ENCODE measurements at regions not wholly inside any gene's neighbourhood (a gene's known extent, or its start where the extent isn't known, plus 50 kb on each side); places are given as distances from the start of the nearest gene placed in this dataset.

DNA sequence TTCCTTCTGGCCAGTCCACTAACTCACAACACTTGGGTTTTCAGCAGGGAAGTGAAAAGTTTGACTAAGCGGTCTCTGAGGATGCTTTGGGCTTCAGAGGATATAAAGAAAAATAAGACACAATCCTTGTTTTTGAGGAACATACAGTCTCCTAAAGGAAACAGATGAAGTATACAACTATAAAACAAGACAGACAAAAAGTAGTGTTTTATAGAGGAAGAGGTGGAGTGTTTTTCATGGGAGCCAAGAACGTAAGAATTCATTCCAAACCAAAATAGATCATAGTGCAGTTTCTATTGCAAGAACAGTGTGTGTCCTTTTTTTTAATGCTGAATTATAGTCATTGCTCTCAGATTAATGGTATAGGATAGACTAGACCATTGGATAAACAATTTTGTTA is 586.9 kb upstream of the BRINP1 start:
- H3K9me3 Mint-ChIP-seq, result peaks cover 0 to 2% (median 0%) of the 10 kb centered on the region in 9 donors
- H3K36me3 Mint-ChIP-seq, result no peaks in the 10 kb centered on the region
- no peak overlapping the region for H3K27ac Mint-ChIP-seq
- H3K4me1 Mint-ChIP-seq, result no peaks in the 10 kb centered on the region
- DNase-seq (no peak), ATAC-seq (no peak)
- H3K4me3 Mint-ChIP-seq, result no peak overlapping the region
- peaks cover 0 to 30% (median 3%) of the 10 kb centered on the region in 5 donors for H3K27me3 Mint-ChIP-seq
- POLR2A ChIA-PET, result no interaction called here

DNA sequence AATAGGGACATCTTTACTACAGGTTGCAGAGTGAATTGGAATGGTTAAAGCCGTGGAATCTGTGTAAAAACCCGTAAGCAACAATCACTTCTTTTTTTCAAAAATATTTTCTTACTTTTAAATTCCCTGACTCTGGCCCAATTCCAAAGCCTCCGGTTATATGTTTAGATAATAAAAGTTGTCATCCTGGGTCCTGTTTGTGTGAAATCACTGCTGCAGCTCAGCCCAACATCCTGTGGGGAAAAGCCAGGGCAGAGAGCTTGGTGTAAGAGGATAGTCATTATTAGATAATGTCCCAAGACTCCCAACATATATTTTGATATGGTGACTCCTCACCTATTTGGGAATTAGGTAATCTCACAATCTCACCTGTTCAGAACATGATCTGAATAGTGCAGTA is 586.0 kb upstream of the BRINP1 start:
- Mint-ChIP-seq H3K27ac (no peak overlapping the region), H3K4me1 (no peaks in the 10 kb centered on the region), H3K36me3 (no peaks in the 10 kb centered on the region)

DNA sequence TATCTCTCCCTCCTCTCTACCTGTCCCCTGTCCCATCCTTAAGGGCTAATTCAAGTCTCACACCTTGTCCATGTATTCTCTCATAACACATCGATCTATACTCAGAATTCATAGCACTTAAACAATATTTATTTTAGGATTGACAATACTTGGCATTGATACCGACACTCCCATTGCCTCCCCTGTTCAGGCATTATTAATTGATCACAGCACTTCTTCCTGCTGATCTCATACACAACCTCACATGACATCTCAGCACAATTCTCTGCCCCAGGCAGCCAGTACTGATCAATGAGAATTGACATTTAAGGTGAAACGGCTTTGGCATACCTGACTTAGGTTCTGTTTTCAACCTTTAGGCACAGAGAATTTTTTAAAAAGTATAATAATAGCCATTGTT is 582.4 kb upstream of the BRINP1 start:
- peaks cover 0 to 9% (median 0%) of the 10 kb centered on the region in 9 donors for H3K9me3 Mint-ChIP-seq

More for the DNA sequence above, 586.0 kb upstream of the BRINP1 start:
- POLR2A ChIA-PET, result no interaction called here
- peaks cover 0 to 2% (median 0%) of the 10 kb centered on the region in 9 donors for H3K9me3 Mint-ChIP-seq
- H3K4me3 Mint-ChIP-seq, result no peak overlapping the region
- ATAC-seq (no peak), DNase-seq (no peak)
- peaks cover 0 to 29% (median 3%) of the 10 kb centered on the region in 5 donors for H3K27me3 Mint-ChIP-seq

DNA sequence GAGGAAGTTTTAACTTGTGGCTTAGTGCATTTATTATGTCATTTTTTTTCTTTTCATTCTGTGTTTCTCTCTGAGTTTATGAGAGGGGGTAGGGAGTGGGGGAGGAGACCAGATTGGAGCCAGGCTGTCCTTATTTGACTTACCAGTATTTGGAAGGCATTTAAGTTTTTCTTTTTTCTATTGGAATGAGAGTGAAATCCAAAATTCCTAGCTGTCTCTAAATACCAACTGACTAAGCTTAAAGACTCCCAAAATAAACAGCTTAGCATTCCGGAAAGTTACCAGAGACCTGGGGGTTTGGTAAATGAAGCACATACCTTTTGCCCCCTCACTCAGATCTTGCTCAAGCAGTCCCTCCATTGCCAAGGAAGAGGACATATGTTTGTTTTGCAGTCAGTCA is 581.9 kb upstream of the BRINP1 start:
- Mint-ChIP-seq H3K36me3 (no peaks in the 10 kb centered on the region), H3K4me3 (no peak overlapping the region), H3K27me3 (peaks cover 0 to 9% (median 0%) of the 10 kb centered on the region in 5 donors), H3K9me3 (peaks cover 0 to 9% (median 0%) of the 10 kb centered on the region in 9 donors), H3K4me1 (no peaks in the 10 kb centered on the region), H3K27ac (no peak overlapping the region)
- POLR2A ChIA-PET, result no interaction called here
- ATAC-seq, result no peak
- no peak for DNase-seq

More for the DNA sequence above, 582.4 kb upstream of the BRINP1 start:
- POLR2A ChIA-PET, result no interaction called here
- H3K4me1 Mint-ChIP-seq, result no peaks in the 10 kb centered on the region
- no peak for DNase-seq
- ATAC-seq, result no peak
- H3K27me3 Mint-ChIP-seq, result peaks cover 0 to 9% (median 0%) of the 10 kb centered on the region in 5 donors
- no peak overlapping the region for H3K27ac Mint-ChIP-seq
- no peak overlapping the region for H3K4me3 Mint-ChIP-seq
- no peaks in the 10 kb centered on the region for H3K36me3 Mint-ChIP-seq

DNA sequence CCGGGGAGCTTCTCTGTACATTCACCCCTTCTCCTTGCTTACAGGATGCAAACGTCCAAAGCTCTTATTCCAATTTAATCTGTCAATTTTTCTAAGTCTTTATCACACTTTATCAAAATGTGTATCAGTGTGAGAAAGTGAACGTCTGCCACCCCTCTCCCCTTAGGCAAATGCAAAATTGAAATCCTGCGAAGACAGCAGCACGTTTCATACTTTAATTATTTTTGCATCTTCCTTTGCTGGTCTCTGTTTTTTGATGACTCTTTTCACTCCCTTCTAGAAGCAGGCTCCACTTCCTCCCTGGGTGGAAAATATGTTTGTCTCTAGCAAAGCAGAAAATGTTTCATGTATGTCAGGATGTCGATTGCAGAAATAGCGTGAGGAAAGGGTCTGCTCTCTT is 576.5 kb upstream of the BRINP1 start:
- Mint-ChIP-seq H3K27ac (no peak overlapping the region), H3K36me3 (no peaks in the 10 kb centered on the region), H3K4me3 (no peak overlapping the region), H3K4me1 (no peaks in the 10 kb centered on the region), H3K9me3 (peaks cover 0 to 9% (median 0%) of the 10 kb centered on the region in 9 donors), H3K27me3 (peaks cover 0 to 10% (median 1%) of the 10 kb centered on the region in 5 donors)
- DNase-seq (no peak), ATAC-seq (no peak)
- POLR2A ChIA-PET, result no interaction called here

DNA sequence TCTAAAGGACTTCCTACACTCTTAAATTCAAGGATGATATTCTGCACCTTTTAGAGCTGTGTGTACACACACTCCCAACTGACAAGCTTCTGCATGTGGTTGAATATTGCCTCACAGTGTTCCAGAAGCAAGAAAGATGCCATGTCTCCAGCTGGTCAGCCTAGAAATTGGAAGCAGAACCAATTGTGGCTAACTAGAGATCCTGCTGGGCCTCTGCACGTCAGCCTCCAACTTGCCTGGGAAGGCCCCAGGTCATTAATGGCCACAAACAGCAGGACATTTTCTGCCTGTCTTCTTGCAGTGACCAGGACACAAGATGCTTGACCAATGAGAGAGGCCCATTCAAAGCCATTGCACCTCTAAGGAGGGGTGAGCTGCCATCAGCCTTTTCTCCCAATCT is 571.9 kb upstream of the BRINP1 start:
- Mint-ChIP-seq H3K4me1 (no peaks in the 10 kb centered on the region), H3K27ac (no peak overlapping the region), H3K4me3 (no peak overlapping the region), H3K27me3 (peaks cover 1 to 11% (median 5%) of the 10 kb centered on the region in 5 donors), H3K9me3 (no peaks in the 10 kb centered on the region), H3K36me3 (no peaks in the 10 kb centered on the region)
- POLR2A ChIA-PET, result no interaction called here
- no peak for ATAC-seq
- no peak for DNase-seq

DNA sequence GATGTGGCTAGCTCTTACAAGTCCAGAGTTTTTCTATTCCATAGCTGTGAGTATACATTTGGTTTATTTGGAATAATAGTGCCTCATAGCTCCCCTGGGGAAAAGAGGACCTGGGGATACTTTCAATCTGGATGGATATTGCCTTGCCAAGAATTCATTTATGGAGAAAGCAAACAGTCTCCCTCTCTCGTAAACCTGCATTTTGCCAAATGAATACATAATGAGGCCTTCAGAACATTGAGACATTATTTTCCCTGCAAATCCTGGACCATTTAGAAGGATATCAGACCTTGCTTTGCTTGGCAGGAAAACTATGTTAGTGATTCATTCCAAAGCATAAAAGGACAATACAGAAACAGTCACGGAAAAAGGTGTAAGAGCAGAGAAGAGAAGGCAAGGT is 569.6 kb upstream of the BRINP1 start:
- Mint-ChIP-seq H3K36me3 (no peaks in the 10 kb centered on the region), H3K27ac (no peak overlapping the region), H3K4me3 (no peak overlapping the region), H3K27me3 (peaks cover 1 to 11% (median 4%) of the 10 kb centered on the region in 5 donors), H3K9me3 (peaks cover 0 to 2% (median 0%) of the 10 kb centered on the region in 9 donors), H3K4me1 (no peaks in the 10 kb centered on the region)
- ATAC-seq (no peak), DNase-seq (no peak)
- POLR2A ChIA-PET, result no interaction called here

DNA sequence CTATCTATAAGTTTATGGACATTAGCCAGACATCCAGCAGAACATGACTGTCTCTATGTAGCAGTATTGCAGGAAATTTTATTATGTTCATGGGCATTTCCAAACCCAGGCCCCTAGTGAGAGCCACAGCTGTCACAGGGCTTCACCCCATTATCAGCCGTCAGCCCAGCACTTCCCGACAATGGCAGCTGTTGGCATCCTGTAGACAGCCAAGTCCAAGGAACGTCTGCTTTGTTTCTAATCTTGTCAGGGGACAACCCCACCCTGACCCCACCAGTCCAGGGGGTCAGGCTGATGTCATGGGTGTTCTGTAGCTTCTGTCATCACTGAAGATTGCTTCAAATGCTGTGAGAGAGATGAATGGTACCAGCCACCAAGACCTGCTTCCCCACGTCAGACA is 565.3 kb upstream of the BRINP1 start:
- H3K9me3 Mint-ChIP-seq, result peaks cover 0 to 14% (median 2%) of the 10 kb centered on the region in 9 donors
- peaks cover 1 to 10% (median 4%) of the 10 kb centered on the region in 5 donors for H3K27me3 Mint-ChIP-seq
- DNase-seq (no peak), ATAC-seq (no peak)
- POLR2A ChIA-PET, result no interaction called here
- peaks cover 0 to 4% (median 0%) of the 10 kb centered on the region in 3 donors for H3K36me3 Mint-ChIP-seq
- H3K4me1 Mint-ChIP-seq, result no peaks in the 10 kb centered on the region
- H3K4me3 Mint-ChIP-seq, result no peak overlapping the region
- H3K27ac Mint-ChIP-seq, result no peak overlapping the region

DNA sequence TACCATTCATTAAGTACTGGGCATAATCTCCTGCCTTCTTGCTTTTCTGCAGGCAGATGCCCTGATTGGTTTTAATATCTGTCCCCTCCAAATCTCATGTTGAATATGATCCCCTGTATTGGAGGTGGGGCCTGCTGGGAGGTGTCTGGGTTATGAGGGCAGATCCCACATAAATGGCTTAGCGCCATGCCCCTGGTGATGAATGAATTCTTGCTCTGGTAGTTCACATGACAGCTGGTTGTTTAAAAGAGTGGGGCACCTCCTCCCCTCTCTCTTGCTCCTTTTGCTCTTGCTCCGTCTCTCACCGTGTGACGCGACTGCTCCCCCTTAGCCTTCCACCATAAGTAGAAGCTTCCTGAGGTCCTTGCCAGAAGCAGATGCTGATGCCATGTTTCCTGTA is 564.0 kb upstream of the BRINP1 start:
- Mint-ChIP-seq H3K9me3 (peaks cover 0 to 14% (median 2%) of the 10 kb centered on the region in 9 donors), H3K36me3 (peaks cover 0 to 4% (median 0%) of the 10 kb centered on the region in 3 donors), H3K27me3 (peaks cover 0 to 7% (median 3%) of the 10 kb centered on the region in 5 donors), H3K4me3 (no peak overlapping the region), H3K27ac (no peak overlapping the region), H3K4me1 (no peaks in the 10 kb centered on the region)
- no peak for ATAC-seq
- POLR2A ChIA-PET, result no interaction called here
- no peak for DNase-seq

DNA sequence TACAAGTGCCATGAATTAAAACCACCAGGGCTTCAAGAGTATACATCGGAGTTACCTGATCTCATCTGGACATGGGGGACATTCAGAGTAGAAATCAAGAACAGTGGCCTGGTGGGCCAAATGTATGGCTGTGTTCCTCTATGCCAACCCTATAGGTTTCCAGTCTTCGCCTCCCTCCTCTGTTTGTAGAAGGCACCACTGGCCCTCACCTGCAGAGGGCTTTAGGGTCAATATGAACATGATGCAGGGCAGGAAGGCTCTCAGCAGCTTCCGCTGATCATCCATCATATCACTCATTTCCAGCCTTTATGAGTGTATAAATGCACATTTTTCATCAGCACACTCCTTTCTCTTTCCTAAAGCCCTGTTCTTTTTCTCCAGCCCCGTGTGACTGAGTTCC is 555.5 kb upstream of the BRINP1 start:
- H3K36me3 Mint-ChIP-seq, result peaks cover 0 to 13% (median 0%) of the 10 kb centered on the region in 3 donors
- ATAC-seq, result no peak

DNA sequence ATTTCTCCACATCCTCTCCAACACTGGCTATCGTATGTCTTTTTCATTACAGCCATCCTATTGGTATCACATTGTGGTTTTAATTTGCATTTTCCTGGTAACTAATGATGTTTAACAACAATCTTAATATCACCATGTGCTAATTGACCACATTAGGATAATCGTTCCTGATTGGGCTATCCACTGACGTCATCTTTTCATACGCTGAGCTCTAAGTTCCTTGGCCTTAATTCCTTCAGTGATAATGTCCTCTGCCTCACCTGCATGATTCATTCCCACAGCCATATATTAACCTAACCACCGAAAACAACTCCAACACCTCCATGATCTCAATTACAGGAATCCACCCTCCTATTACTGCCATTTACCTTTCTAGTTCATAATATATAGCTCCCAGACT is 547.9 kb upstream of the BRINP1 start:
- Mint-ChIP-seq H3K36me3 (peaks cover 0 to 13% (median 0%) of the 10 kb centered on the region in 3 donors), H3K9me3 (peaks cover 0 to 34% (median 8%) of the 10 kb centered on the region in 9 donors), H3K27me3 (peaks cover 0 to 7% (median 0%) of the 10 kb centered on the region in 5 donors), H3K4me3 (no peak overlapping the region), H3K4me1 (no peaks in the 10 kb centered on the region), H3K27ac (no peak overlapping the region)
- POLR2A ChIA-PET, result no interaction called here
- DNase-seq (no peak), ATAC-seq (no peak)

More for the DNA sequence above, 555.5 kb upstream of the BRINP1 start:
- no peak for DNase-seq
- Mint-ChIP-seq H3K4me3 (no peak overlapping the region), H3K4me1 (no peaks in the 10 kb centered on the region), H3K27ac (no peak overlapping the region), H3K27me3 (peaks cover 0 to 7% (median 1%) of the 10 kb centered on the region in 5 donors), H3K9me3 (peaks cover 0 to 17% (median 11%) of the 10 kb centered on the region in 9 donors)
- POLR2A ChIA-PET, result no interaction called here

DNA sequence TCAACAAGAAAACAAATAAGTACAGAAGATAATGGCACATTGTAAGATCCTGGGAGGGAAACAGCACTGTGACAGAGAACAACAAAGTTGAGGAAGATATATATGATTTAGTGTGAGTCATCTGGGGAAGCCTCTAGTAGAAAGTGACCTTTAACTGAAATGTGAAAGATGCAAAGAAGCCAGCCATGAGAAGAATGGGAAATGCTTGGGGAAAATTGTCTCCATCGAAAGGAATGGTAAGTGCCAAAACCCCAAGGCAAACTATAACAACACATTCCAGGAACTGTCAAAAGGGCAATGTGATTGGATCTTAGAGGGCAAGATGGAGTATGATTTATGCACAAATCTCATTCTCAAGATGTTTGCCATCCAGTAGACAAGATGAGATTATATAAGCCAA is 537.8 kb upstream of the BRINP1 start:
- Mint-ChIP-seq H3K4me3 (no peak overlapping the region), H3K4me1 (no peaks in the 10 kb centered on the region), H3K27me3 (peaks cover 0 to 19% (median 3%) of the 10 kb centered on the region in 5 donors), H3K27ac (no peak overlapping the region), H3K9me3 (peaks cover 0 to 19% (median 16%) of the 10 kb centered on the region in 9 donors), H3K36me3 (peaks cover 0 to 12% (median 0%) of the 10 kb centered on the region in 3 donors)
- DNase-seq, result no peak
- ATAC-seq, result no peak
- POLR2A ChIA-PET, result no interaction called here

DNA sequence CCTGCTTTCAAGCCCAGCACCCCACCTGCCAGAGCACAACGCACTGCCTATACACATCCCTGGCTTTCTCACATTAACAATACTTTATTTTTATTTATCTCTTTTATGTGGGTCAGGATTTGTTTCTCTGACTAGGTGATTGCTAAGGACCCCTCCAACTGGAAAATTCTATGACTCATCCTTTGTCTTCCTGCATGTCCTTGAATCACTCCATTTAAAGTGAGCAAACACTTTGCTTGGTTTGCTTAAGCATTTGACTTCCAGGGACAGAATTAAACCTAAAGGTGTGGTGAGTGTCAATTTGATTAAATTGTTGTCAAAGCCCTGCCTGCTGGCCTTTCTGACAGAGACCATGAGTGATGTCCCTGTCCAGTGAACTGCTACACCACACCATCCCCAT is 536.5 kb upstream of the BRINP1 start:
- ATAC-seq (no peak), DNase-seq (no peak)
- H3K4me1 Mint-ChIP-seq, result no peaks in the 10 kb centered on the region
- H3K27ac Mint-ChIP-seq, result no peak overlapping the region
- H3K36me3 Mint-ChIP-seq, result peaks cover 0 to 12% (median 0%) of the 10 kb centered on the region in 3 donors
- H3K4me3 Mint-ChIP-seq, result no peak overlapping the region
- H3K27me3 Mint-ChIP-seq, result peaks cover 0 to 22% (median 4%) of the 10 kb centered on the region in 5 donors
- H3K9me3 Mint-ChIP-seq, result peaks cover 0 to 19% (median 16%) of the 10 kb centered on the region in 9 donors
- POLR2A ChIA-PET, result no interaction called here

DNA sequence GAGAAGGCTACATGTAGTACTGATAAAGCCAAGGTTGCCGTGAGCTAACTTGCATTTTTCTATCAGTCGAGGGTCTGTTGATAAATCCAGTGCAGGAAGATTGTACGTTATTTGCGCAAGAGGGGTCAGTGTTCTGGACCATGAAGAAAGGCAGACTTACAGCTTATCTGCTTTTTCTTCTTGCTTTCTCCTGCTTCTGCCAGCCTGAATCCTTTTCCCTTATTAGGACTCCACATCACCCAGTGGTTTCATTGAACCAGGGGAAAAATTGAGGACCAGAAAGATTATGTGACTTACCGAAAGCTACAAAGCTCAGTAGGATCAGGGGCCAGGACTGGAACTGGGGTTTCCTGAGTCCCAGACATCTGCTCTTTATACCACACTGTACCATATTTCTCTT is 534.6 kb upstream of the BRINP1 start:
- Mint-ChIP-seq H3K27me3 (peaks cover 0 to 22% (median 4%) of the 10 kb centered on the region in 5 donors), H3K4me3 (no peak overlapping the region), H3K9me3 (peaks cover 0 to 19% (median 14%) of the 10 kb centered on the region in 9 donors), H3K36me3 (peaks cover 0 to 12% (median 0%) of the 10 kb centered on the region in 3 donors), H3K27ac (no peak overlapping the region), H3K4me1 (no peaks in the 10 kb centered on the region)
- DNase-seq, result no peak
- no peak for ATAC-seq
- POLR2A ChIA-PET, result no interaction called here

Measured in naive thymus-derived CD8-positive, alpha-beta T cell (primary cell).